HG03469 (cell line): ENCODE measurements at regions not wholly inside any gene's neighbourhood (a gene's known extent, or its start where the extent isn't known, plus 50 kb on each side); places are given as distances from the start of the nearest gene placed in this dataset.

Experiments
- ATAC-seq: cut with Tn5 transposase; IDR thresholded peaks from one replicate; pipeline ENCODE4 v1.9.1; 2021; ENCODE audit warnings: mild to moderate bottlenecking, moderate library complexity, moderate number of reproducible peaks; ENCODE audit not compliant: unreplicated experiment

- ATAC-seq = no peak
These were observed 52.0 kb upstream of the OSBPL8 start for GRCh38 chr12:76611533-76611932.

GRCh38 chr12:76614364-76614763, 54.8 kb upstream of the OSBPL8 start:
- ATAC-seq = no peak

- ATAC-seq = no peak
These were observed 58.5 kb upstream of the OSBPL8 start for GRCh38 chr12:76618031-76618430.

GRCh38 chr12:76621582-76622024, 62.0 kb upstream of the OSBPL8 start:
- peak; percentile 71 for ATAC-seq

DNA sequence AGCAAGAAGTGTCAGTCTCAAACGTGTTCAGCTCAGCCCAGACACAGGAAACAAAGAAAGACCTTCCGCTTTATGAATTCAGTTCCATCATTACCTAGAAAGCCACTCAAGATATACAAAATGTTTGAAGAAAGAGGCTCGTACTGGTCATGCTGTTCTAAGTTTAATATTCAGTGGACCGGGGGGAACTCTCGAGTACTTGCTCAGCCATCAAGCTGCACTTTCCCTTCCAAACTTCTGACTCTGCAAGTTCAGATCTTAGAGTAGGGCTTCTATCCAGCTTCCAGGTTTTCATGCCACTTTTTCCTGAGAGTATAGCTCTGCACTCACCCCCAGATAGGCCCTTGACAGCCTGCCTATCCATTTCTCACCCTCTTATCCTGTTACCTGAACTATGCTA, 62.8 kb upstream of the OSBPL8 start:
- no peak for ATAC-seq

DNA sequence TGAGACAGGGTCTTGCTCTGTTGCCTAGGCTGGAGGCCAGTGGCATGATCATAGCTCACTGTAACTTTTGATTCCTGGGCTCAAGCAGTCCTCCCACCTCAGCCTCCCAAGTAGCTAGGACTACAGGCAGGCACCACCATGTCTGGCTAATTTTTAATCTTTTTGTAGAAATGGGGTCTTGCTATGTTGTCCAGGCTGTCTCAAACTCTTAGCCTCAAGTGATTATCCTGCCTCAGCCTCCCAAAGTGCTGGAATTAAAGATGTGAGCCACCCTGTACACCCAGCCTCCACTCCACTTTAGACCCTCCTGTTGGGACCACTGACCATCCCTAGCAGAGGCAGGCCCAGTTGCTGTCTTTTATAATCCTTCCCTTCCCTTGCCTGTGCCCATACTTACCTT, 63.3 kb upstream of the OSBPL8 start:
- ATAC-seq = no peak

DNA sequence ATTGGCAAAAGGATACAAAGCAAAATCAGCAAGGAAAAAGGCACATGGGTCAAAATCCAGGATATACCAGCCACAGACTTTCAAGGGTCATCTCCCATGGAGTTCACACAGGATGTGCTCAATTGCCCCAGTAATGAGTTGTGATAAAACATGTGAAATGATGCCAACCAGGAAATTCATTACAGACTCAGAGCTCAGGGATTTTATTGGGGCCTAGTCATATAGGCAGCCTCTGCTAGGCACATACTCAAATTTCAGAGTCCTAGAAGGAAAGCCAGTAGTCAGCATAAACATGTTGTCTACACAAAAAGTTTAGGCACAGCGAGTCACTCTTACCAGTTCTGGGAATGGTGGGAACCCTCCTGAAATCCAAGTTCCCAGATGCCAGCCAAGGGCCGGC, 64.4 kb upstream of the OSBPL8 start:
- ATAC-seq = no peak

- ATAC-seq = no peak
These were observed 68.0 kb upstream of the OSBPL8 start for GRCh38 chr12:76627346-76628135.

DNA sequence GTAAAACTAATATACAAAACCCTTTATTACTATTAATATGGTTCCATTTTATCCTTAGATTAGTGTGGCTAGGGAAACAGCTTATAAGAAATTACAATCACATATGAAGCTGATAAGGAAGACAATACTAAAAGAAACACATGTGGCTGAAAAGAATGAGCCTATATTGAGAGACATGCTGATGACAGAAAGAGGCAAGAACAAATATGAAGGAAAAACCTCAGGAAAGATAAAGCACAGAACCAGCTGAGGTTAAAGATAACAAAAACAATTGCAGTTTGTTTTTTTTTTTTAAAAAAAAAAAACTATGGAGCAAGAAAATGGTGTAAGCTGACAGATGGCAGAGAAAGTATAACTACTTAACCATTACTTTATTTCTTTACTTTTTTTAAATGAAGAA, 69.2 kb upstream of the OSBPL8 start:
- no peak for ATAC-seq

DNA sequence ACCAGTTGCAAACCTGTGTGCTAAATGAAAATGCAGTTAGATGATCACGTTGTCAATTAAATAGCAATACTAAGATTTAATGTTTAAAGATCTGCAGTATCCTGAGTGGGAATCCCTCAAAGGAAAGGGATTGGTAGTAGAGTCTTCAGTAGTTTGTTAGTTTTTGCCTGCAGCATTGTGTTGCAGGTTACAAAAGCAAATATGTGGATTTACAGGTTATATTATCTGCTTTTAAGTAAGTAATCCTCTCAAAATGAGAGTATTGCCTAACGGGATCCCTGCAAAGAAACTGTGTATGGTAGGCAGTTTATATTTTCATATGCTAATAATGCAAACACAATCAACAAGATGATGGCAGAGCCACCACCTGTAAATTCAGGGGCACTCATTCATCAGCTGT, 72.2 kb upstream of the OSBPL8 start:
- no peak for ATAC-seq

DNA sequence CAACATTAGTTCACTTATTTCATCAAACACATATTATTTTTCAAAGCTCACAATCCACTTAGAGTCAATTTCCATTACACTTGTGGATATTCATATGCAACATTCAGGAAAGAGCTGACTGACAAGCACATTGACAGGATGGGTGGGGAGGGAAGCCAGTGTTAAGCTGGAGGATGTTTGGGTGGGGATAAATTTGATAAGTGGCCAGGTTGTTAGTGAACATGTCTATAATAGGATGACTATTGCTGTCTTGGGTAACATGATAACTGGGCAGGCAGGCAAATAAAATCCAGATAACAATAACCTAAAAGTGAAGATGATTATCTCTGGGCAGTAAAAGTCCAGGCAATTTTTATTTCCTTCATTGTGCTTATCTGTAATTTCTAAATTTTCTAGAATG, 73.8 kb upstream of the OSBPL8 start:
- no peak for ATAC-seq

GRCh38 chr12:76634133-76634532, 74.6 kb upstream of the OSBPL8 start:
- no peak for ATAC-seq

DNA sequence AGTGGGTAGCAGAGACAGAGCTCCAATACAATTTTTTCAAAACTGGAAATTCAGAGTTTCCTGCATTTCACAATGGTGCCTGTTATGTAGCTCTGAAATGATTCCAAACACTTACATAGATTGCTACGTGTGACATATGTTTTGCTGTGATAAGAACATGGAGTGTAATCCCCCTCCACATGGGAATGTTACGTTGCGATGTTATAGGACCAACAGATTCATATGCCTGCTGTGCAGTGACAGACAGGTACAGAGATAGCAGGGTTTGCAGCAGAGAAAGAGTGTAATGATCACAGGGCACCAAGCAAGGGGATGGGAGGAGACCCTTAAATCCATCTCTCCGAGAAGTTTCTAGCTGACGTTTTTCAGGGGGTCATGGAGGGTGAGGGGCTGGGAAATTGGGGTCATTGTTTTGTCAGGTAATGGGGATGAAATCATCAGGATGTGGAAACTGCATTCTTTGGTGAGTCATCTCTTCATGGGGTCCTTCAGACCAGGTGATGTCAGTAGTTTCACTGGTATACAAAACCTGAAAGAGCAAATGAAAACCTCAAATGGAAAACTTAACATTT, 76.6 kb upstream of the OSBPL8 start:
- no peak for ATAC-seq

DNA sequence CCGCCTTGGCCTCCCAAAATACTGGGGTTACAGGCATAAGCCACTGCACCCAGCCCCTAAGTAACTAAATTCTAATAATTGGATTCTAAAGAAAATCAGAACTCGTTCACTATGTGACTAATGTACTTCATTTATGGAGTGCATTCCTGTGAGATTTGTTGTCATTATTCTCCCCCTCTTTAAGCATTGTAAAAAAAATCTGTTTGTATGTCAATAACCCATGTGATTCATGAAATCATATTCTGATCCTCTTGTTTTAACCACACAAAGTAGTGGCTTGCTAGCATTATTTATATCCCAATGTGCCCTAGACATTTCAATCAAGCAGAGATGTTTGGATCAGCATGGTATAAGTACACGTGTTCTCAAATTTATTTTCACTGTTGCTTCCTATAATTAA, 78.2 kb upstream of the OSBPL8 start:
- ATAC-seq = no peak

- ATAC-seq = no peak
These were observed 80.1 kb upstream of the OSBPL8 start for GRCh38 chr12:76639646-76640045.

GRCh38 chr12:76641073-76641472, 81.5 kb upstream of the OSBPL8 start:
- no peak for ATAC-seq

GRCh38 chr12:76641961-76642360, 82.4 kb upstream of the OSBPL8 start:
- ATAC-seq = no peak

GRCh38 chr12:76643438-76643837, 83.9 kb upstream of the OSBPL8 start:
- no peak for ATAC-seq

DNA sequence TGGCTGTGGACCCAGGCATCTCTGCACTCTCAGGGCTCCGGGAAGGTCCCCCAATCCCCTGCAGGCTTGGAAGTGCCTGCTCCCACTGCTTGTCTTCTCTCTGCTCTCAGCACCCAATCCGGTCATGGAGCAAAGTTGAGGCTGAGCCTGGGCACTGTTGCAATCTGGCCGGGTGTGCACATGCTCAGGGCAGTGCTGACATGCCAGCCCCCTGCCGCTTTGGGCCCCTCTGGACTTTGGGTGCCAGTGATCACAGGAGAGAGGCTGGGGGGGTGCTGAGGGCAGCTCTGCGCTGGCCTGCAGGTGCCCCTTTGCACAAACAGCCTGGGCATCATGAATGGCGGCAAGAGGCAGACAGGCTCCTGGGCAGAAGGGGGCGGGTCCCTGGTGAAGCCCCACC, 85.4 kb upstream of the OSBPL8 start:
- no peak for ATAC-seq

GRCh38 chr12:76645934-76646333, 86.4 kb upstream of the OSBPL8 start:
- ATAC-seq = no peak

DNA sequence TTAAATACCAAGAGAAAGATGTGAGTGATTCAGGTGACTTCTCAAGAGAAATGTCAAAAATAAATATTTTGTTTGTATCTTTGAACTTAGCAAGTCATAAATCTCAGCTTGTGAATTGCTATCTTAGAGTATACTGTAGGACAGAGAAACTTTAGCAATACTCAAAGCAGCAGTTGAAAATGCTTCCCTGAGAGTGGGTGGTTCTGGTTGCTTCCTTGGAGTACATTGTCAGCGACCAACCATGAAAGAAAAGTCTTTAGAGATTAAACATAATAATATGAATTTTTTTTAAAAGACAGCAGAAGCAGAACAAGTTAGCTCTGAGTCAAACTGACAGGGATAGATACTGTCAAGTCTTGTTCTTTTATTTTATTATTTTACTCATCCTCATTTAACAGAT, 86.8 kb upstream of the OSBPL8 start:
- ATAC-seq = no peak

DNA sequence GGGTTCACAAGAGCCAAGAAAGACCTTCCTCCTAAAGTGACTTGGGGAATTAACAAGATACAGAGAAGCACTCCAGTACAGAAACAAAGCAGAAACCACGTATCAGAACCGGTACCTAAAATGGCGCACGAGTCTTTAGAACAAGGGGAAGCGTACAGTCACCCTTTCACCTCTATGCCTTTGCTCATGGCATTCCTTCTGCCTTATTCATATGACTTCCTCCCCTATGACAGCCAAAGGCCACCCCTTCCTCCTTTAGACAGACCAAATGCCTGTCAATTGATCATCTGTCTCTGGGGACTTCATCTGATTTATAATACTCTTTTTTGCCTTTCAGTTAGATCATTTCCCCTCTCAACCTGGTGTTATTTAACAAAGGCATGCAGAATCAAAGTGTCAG, 89.5 kb upstream of the OSBPL8 start:
- ATAC-seq = no peak

DNA sequence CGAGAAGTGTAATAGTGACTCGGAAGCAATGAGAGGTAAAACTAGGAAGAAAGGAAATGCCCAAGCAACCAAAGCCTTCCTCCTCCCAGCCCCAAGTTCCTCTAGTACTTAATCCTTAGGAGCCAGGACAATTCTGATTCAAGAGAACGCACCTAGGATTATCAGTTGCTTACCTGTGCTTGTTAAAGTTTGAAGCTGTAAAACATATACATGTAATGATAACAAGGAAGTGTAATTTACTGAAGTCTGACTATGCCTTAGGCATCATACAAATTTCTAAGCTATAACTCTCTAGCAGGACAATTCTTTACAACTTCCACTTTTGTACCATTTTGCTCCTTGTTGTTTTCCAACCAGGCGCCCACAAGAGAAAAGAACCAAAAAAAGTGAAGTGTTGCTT, 92.8 kb upstream of the OSBPL8 start:
- no peak for ATAC-seq
